Activated CD4-positive, alpha-beta T cell treated with anti-CD3 and anti-CD28 coated beads, Interleukin-2, Interleukin-4, amounts not matched to agents 100 ng/mL and 50 ng/mL, durations not matched to agents 16 hours and 8 hours (primary cell): ENCODE measurements at regions not wholly inside any gene's neighbourhood (a gene's known extent, or its start where the extent isn't known, plus 50 kb on each side); places are given as distances from the start of the nearest gene placed in this dataset.

Source experiments
- DNase-seq: peaks from one replicate; pipeline ENCODE4 v3.0.0-alpha.2; 2020; ENCODE audit warnings: low spot score

DNA sequence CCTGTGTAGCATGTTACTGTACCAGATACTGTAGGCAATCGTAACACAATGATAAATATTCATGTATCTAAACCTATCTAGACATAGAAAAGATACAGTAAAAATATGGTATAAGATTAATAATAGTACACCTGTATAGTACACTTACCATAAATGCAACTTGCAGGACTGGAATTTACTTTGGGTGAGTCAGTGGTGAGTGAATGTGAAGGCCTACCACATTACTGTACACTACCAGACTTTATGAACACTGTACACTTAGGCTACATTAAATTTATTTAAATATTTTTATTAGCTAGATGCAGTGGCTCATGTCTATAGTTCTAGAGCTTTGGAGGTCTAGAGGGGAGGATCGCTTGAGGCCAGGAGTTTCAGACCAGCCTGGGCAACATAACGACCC, 186.6 kb upstream of the ROPN1 start:
- DNase-seq: no peak

DNA sequence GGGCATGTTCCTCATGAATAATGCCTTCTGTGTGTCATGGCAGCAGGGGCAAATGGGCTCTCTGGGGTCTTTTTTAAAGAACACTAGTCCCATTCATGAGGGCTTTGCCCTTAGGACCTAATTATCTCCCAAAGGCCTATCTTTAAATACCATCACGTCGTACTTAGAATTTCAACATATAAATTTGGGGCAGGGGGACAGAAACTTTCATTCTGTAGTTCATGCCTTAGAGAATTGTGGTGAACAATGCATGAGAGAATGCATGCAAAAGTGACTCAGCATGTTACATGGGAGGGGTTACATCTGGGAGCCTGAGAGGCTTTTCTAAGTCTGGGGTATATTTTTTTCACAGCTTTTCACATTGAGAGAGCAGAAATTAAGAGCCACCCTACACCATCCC, 208.5 kb upstream of the ROPN1 start:
- DNase-seq: no peak

DNA sequence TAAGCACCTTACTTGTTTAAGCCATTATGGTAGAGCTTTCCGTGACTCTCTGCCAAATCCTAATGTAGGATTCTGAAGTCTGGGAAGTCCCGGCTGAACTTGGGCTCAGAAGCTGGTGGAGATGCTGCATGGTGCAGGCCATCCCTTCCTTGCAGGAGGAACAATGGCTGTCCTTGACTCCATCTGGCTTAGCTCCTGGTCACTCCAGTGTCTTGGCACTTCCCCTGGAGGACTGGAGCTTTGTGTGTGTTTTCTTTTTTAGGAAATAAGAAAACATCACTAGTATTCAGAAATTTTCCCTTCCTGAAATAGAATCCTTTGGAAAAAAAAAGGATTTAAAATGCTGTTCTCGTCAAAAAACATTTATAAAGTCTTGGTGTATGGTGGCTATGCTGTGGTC, 209.3 kb upstream of the ROPN1 start:
- DNase-seq: no peak

DNA sequence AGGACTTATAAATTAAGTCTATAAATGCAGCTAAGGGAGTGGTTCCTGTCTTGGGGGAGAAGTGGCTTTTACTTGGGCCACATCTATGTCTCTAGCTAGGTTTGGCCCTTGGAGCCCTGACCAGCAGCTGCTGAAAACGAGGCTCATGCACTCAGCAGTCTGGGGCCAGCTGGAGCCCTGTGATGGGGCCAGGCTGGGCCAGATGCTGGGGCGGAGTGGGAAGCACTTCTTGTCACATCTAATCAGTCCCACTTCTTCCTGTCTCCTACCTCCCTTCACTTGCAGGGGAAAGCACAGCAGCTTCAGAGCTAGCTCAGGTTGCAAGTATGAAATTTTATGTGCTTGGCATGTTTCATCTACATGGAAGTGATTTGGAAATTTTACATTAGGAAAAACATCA, 209.9 kb upstream of the ROPN1 start:
- no peak for DNase-seq

DNA sequence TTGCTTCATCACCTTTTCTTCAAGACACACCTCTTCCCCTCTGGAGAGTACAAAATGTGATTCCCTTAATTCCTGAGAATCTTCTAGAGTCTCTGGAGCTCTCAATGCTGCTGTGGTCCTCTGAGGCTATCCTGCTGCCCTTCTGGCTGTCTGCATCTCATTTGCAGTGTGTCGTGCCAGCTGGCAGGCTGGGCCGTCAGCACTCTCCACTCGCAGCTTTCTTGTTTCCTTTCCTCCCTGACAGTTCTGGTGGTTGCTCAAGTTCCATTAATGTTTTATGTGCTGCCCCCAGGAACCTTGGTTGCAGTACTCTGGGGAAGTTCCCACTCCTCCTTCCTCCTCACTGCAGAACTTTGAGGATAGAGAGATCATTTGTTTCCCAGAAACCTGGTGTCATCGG, 210.8 kb upstream of the ROPN1 start:
- DNase-seq: no peak

DNA sequence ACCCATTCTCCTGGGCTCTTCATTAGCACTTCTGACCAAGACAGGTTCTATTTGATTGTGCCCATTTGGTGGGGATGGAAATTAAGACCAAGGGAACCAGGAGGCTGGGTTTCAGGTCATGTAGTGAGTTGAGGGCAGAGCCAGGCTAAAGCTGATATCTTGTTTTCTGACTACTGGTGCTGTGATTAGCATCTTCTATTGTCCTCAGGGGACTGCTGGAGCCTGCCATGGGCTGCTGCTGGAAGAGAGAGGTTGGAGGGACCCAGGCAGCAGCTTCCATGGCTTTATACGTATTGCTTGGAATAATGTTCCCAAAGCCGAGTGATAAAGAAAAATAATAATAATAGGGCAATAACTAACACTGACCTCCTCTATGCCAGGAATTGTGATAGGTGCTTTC, 211.4 kb upstream of the ROPN1 start:
- DNase-seq: no peak

DNA sequence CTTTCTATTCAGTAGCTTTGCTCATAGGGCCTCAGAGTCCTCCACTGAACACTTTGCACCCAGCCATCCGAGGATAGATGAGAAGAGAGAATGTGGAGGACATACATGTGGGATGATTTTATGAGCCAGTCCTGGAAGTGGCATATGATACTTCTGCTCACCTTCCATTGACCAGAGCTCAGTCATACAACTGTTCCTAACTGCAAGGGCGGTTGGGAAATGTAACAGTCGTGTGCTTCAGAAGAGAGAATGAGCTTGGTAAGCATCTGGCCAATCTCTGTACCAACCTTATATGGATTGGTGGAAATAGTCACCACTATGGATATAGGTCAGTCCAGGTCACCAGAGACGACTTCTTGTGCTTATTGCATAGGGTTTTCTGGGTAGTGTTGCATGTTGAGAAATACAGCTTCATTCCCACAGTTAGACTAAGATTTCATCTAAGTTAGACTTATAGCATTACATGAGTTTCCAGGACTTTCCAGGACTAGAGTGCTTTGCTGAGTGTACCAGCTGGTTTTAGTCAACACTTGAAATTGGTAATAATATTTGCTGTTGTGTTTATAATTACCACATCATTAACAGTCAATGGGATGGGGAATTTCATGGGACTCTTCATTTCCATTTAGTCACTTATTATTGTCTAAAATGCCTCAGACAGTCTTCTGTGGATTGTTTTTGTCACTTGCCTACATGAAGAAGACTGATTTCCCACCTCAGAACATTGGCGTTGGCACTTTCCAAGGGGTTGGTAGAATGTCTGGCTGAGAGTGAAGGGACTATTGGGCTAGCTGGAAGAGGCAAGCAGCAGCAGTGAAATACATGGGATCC, 214.5 kb upstream of the ROPN1 start:
- DNase-seq: no peak

DNA sequence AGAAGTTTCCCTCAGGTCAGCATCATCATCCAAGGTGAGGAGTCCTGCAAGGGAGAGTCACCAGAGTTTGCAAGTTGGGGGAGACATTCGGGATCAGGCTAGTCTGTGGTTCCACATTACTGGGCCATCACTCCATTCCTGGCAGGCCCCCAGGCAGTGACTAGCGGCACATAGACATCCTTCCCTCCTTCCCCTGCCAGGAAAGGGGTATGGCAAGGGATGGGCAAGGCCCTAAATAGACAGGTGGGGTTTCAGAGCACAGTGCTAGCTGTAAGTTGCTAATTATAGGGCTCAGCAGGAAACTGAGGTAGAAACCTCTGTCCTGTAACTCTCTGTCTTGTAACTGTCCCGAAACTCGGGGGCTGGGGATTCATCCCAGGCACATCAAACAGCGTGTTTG, 215.2 kb upstream of the ROPN1 start:
- DNase-seq: no peak

DNA sequence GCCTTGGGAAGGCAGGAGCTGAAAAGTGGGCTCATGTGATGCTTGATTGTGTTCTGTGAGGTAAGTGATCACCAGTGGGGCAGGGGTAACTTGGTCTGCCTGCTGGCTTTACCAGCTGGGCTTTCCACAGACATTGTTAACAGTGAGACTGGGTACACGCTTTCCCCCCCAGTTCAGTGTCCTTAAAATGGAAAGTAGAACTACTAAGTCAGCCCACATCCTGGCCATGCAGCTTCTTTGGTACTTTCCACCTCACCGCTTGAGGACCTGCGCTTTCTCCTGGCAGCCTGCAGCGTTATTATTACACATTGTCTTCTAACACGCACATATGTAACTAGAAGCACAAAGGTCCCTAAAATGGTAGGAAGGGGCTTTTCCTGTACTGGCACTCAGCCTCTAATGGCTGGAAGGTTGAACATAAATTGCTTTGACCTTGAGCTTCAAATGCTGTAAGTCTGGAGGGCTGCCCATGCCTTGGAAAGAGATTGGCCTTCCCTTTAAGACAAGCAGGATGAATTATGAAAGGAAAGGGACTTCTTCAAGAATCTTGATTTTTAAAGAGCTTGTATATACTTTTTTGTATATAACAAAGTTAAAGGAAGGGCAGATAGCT, 216.1 kb upstream of the ROPN1 start:
- no peak for DNase-seq

DNA sequence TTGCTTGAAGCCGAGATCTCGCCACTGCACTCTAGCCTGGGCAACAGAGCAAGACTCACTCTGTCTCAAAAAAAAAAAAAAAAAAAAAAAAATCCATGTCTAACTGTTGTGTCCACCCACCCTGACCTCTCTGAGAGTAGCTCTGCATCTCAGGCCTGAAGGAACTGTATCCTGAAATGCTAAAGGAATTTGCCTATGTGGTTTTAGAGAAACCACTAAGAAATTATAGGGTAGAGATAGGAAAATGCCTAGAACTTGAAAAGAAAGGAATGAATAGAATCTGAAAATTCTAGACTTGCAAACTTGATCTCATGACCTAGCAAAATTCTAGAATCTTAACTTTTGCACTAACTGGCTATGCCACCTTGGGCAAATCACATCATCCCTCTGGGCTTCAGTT, 217.5 kb upstream of the ROPN1 start:
- DNase-seq: no peak

DNA sequence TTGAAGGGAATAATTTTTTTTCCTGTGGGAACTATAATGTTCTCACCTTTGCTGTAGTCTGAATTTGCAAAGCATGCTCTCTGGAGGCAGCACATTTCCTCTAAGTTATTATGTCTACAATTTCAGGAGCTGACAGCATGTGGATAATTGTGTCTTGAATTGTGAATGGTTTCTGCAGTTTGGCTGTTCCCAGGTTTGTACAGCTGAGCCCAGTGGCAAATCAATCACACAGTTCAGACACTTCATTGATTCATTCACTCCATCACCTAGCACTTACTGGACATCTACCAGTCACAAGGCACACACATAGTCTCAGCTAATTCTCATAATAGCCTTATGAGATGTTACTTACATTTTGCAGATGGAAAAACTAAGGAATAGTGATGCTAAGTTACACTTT, 219.0 kb upstream of the ROPN1 start:
- DNase-seq: no peak

DNA sequence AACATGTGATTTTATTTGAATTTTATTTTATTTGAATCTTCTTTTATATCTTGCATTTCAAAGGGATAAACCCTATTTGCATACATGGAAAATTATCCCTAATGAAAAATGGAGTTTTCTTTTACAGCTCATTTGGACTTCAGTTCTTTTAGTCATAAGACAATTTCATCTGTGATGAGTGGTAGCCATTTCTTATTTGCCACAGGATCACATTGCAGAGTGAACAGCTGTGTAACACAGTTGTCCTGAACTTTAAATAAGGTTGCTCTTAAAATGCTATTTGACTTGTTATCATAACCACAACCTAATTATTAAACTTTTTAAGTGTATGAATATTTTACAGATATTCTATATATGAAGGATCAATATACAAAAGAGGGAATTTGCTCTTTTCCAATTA, 221.7 kb upstream of the ROPN1 start:
- no peak for DNase-seq

DNA sequence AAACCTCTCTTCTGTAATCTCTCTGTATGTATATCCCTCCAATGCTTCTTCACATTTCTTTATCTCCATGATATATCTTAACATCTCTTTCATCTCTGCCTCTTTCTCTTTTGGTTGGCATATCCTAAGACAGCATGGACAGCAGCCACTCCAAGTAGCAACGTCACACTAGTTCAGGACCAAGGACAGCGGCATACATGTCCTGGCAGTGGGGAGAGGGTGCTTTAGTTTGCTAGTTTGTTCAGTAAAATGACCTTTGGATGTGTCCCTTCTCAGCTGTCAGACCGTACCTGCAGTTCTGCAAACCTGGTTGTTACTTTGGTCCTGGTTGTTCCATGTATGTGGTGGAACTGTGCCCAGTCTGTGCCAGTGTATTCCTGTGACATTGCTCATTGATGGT, 225.6 kb upstream of the ROPN1 start:
- DNase-seq: peak; percentile 17

DNA sequence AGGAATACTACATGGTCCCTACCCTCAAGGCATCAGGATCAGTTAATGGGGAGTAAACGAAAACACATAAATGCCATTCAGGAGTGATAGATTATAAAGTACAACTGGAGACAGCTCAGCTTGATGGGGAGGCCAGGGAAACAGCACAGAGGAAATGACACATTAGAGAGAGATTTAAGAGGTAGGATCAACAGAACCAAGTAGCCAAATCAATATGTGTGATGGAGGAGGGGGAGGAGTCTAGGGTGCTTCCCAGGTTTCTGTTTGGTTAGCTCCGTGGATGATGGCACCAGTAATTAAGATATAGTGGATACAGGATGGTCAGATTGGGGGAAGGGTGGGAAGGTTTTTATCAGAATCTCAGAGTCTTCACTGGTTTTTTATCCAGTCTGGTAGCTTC, 229.5 kb upstream of the ROPN1 start:
- no peak for DNase-seq

DNA sequence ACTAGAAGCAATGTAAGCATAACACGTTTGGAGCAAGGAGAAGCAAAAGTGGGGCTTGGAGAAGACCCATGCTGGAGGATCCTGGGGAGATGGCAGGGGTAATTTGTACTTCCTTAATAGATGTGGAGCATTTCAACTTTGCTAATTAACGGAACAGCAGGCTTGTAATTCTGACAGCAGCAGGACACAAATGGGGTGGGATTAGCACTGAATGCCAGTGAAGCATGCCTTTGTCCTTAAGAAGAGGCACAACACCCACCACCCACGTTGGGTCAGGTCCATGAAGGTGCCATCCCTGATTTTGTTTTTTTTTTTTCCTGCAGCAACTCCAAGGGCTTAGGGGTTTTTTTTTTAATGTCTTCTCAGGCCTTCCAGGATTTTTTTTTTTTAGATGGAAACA, 231.9 kb upstream of the ROPN1 start:
- DNase-seq: no peak

DNA sequence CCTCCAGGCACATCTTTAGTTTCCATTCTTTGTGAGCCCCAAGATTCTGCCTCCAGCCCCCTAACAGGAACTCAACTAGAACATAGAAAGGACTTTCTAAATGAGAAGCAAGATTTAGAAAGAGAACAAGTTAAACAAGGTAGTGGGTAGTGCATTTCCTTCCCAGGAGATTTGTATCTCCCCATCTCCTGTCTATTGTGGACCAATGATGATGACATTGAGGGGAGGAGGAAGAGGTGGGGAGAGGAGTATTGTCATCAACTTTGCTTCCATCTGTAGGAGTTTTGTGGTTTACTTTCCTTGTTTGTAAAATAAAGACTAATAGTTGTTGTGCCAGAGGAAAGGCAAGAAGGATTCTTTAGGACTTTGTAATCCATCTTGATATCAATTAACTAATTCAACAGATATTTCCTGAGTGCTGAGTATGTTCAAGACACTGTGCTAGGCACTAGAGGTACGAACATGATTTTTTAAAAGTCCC, 235.3 kb upstream of the ROPN1 start:
- no peak for DNase-seq

DNA sequence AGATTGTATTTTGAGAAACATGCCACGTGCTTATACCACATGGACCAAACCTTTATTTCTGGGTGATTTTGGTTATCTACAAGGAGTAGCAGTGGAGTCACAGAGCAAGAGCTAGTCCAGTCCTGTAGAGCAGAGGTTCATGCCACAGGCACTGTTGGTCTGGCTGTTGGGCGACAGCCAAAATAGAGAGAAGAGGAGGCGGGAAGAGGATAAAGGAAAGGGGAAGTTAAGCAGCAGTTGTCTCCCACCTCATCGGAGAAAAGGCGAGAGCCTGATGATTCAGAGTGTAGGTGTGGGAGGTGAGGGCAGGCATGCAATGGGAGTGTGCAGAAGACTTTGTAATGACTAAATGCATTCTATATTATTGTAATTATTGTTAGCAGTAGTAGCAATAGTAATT, 237.5 kb upstream of the ROPN1 start:
- no peak for DNase-seq

DNA sequence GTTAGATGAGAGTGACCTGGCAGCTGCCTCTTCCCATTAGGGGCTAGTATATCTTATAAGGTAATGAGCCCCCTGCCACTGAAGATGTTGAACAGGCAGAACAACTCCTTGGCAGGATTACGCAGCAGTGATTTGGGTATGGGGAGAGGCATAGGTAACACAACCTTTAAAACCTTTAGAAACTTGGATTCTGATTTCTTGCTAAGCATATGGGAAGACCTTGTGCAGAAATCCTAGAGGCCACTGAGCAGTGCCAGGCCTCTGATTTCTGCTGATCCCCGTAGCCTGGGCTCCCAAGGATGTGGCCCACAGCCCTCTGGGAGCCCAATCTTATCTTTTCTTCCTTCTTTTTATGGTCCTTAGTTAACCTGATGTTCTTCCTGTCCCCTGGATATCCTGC, 237.9 kb upstream of the ROPN1 start:
- DNase-seq: no peak

DNA sequence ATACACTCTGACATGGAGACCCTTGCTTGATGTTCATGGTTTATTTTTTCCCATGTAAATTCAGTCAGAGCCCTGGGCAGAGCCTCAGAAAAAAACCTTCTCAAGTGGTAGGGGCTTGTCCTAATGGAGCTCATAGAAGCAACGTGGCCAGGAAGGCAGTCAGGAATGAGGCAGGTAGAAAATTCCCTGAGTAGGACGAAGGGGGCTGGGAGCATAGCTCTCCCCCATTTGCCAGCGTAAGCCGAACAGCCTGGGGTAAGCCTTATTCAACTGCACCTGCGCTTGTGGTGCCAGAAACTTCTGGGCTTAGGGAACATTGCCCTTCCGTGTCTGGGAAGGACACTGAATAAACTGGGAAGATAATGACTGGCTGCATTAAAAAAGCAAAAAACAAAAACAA, 238.5 kb upstream of the ROPN1 start:
- DNase-seq: no peak

DNA sequence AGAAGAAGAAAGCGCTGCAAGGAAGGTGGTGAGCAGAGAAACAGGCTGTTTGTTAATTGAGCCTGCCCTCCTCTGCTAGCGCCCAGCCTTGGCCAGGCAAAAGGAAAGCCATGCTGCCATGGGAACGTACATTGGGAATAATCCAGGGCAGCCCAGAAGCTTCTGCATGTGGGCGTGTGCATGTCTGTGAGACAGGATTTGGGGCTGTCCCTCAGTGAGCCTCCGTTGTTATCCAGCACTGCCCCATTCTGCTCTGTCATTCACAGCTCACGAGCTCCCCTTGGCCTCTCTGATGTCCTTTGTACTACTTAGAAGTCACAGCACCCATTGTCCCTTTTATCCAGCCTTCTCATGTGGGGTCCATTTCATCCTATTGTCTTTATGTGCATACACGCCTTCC, 239.1 kb upstream of the ROPN1 start:
- DNase-seq: no peak

DNA sequence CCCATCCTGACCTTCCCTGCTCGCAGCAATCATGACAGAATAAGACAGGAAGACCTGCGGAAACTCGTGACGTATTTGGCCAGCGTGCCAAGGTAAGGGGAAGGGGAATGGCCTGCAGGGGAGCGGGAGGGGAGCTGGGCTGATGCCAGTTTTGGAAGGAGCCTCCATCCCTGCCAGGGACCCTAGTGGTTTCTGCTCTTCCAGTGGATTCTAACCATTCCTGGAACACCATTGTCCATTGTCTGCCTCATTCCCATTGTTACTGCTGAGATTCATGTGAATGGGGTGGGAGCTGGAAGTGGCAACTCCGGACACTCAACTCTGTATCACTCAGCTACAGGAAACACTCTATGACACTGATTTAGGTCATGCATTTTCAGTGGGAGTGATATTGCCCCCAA, 242.9 kb upstream of the ROPN1 start:
- DNase-seq: no peak

DNA sequence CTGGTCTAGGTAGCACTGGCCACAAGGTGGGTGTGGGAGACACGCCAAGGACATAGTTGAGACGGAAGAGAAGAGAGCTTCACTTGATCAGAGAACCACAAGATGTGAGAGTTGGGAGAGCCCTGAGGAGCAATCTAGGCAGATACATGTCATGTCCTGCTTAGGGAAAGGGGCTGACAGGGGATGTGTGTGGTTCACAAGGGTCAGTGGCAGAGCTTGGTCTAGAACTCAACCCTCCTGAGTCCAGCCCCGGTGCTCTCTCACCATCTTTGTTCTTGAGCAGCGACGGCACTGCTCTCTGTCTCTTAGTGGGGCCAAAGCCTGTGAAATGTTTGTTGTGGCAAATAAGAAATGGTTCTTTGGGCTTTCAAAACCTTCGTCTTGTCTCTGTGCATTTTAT, 243.5 kb upstream of the ROPN1 start:
- DNase-seq: no peak

DNA sequence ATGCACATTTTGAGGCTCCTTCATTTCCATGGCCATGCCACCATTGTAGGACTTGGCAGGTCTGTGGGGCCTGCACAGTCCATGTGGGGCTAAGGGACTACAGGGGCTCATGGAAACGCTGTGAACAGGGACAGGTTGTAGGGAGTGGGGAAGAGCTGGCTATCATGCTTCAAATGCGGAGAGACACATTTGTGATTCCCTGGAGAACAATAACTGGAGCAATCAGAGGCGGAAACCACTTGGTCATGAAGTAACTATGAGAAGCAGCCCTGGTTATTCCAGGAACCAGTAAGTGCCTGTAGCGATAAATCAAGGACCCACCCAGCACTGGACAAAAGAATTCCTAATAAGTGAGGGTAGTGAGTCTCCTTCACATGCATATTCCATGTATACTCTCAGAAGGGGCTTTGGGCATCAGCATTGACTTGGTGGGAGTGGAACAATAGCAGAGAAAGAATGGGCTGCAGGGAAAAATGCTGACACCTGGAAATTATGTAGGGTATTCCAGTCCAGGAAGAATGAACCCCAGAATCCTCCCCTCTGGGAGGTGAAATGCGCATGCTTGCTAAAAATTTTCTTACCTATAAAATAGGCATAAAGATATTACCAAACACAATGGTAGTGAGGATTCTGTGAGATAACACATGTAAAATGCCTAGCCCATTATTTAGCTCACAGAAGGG, 251.4 kb upstream of the ROPN1 start:
- no peak for DNase-seq
